ENCODE measurements at regions not wholly inside any gene's neighbourhood (a gene's known extent, or its start where the extent isn't known, plus 50 kb on each side); places are given as distances from the start of the nearest gene placed in this dataset.
"Not testable (repeated sequence)": the region's sequence is repeated elsewhere in the genome, so short reads cannot be mapped to it uniquely, and the experiment has no call there.

- no peak for DNase-seq
These were observed 480.8 kb downstream of the XIRP2 start for GRCh38 chr2:167369083-167369482.

GRCh38 chr2:167368371-167368770 lies 480.1 kb downstream of the XIRP2 start:
- no peak for DNase-seq

- no peak for DNase-seq
These were observed 476.9 kb downstream of the XIRP2 start for GRCh38 chr2:167365216-167365615.

- DNase-seq = no peak
These were observed 473.1 kb downstream of the XIRP2 start for GRCh38 chr2:167361426-167361825.

- DNase-seq = no peak
These were observed 467.5 kb downstream of the XIRP2 start for GRCh38 chr2:167355821-167356220.

- no peak for DNase-seq
These were observed 465.5 kb downstream of the XIRP2 start for GRCh38 chr2:167353605-167354280.

- DNase-seq = no peak
These were observed 457.3 kb downstream of the XIRP2 start for GRCh38 chr2:167345559-167345958.

- DNase-seq = no peak
These were observed 454.5 kb downstream of the XIRP2 start for GRCh38 chr2:167342769-167343168.

- no peak for DNase-seq
These were observed 452.0 kb downstream of the XIRP2 start for GRCh38 chr2:167340322-167340721.

GRCh38 chr2:167336213-167336612 lies 447.9 kb downstream of the XIRP2 start:
- DNase-seq = no peak

GRCh38 chr2:167335541-167335992 lies 447.3 kb downstream of the XIRP2 start:
- no peak for DNase-seq

- no peak for DNase-seq
These were observed 446.0 kb downstream of the XIRP2 start for GRCh38 chr2:167334146-167334742.

GRCh38 chr2:167333245-167333644 lies 445.0 kb downstream of the XIRP2 start:
- DNase-seq = no peak

- no peak for DNase-seq
These were observed 444.1 kb downstream of the XIRP2 start for GRCh38 chr2:167332358-167332757.

GRCh38 chr2:167331636-167332232 lies 443.5 kb downstream of the XIRP2 start:
- DNase-seq = no peak

GRCh38 chr2:167328808-167329207 lies 440.5 kb downstream of the XIRP2 start:
- DNase-seq = not testable (repeated sequence)

GRCh38 chr2:167322795-167323194 lies 434.5 kb downstream of the XIRP2 start:
- no peak for DNase-seq

- DNase-seq = no peak
These were observed 430.3 kb downstream of the XIRP2 start for GRCh38 chr2:167318581-167318980.

- no peak for DNase-seq
These were observed 422.2 kb downstream of the XIRP2 start for GRCh38 chr2:167310442-167310841.

All from amygdala (tissue), 56 donors.